ENCODE measurements at regions not wholly inside any gene's neighbourhood (a gene's known extent, or its start where the extent isn't known, plus 50 kb on each side); places are given as distances from the start of the nearest gene placed in this dataset.

- H4K20me1 ChIP-seq (ENCODE audit: insufficient read depth, low read length) = no peaks in the 10 kb centered on the region
- DNase-seq (ENCODE audit: low spot score) = no peak
- TF ChIP-seq EZH2phosphoT487 (IDR thresholded peaks at IDR 0.05; ENCODE audit: borderline replicate concordance, low read depth, low read length) (no peak), CTCF (conservative IDR thresholded peaks at IDR 0.05; ENCODE audit: low read length) (no peak)
- H3K4me3 ChIP-seq (ENCODE audit: low read depth, low read length, poor library complexity, severe bottlenecking) = no peak overlapping the region
- H3K9me3 ChIP-seq (ENCODE audit: low read length) = no peaks in the 10 kb centered on the region
- H3K4me1 ChIP-seq (ENCODE audit: insufficient read depth, low read length, poor library complexity, severe bottlenecking) = no peaks in the 10 kb centered on the region
- no TSS peak for BruUV-seq (replicated peaks)
- intact Hi-C loops (cut with micrococcal nuclease; ENCODE audit: unreplicated experiment) = no loop called here
- no peak overlapping the region for H3K4me2 ChIP-seq (ENCODE audit: low read length)
- ChIA-PET CTCF (ENCODE audit: unreplicated experiment) (no interaction called here), POLR2A (no interaction called here)
- no peak overlapping the region for H3K27ac ChIP-seq (ENCODE audit: low read depth, low read length, poor library complexity, severe bottlenecking)
- no peaks in the 10 kb centered on the region for H3K36me3 ChIP-seq (ENCODE audit: insufficient read depth, low read length)
- H3K79me2 ChIP-seq (ENCODE audit: insufficient read depth, low read depth, low read length) = no peaks in the 10 kb centered on the region
- H2AFZ ChIP-seq (ENCODE audit: low read length) = no peak overlapping the region
- H3K9me2 ChIP-seq (ENCODE audit: insufficient read depth, low read length) = no peaks in the 10 kb centered on the region
Observed at GRCh38 chr12:107411792-107412535, 273.6 kb upstream of the PWP1 start.

GRCh38 chr12:107415071-107415470, 270.5 kb upstream of the PWP1 start:
- CTCF ChIA-PET (ENCODE audit: unreplicated experiment) = no interaction called here
- no peaks in the 10 kb centered on the region for H3K36me3 ChIP-seq (ENCODE audit: insufficient read depth, low read length)
- intact Hi-C loops (cut with micrococcal nuclease; ENCODE audit: unreplicated experiment) = no loop called here

More at GRCh38 chr12:107415071-107415470, 270.5 kb upstream of the PWP1 start:
- Histone ChIP-seq H3K79me2 (ENCODE audit: insufficient read depth, low read depth, low read length) (no peaks in the 10 kb centered on the region), H4K20me1 (ENCODE audit: insufficient read depth, low read length) (no peaks in the 10 kb centered on the region), H3K4me3 (ENCODE audit: low read depth, low read length, poor library complexity, severe bottlenecking) (no peak overlapping the region), H3K9me2 (ENCODE audit: insufficient read depth, low read length) (no peaks in the 10 kb centered on the region), H3K27ac (ENCODE audit: low read depth, low read length, poor library complexity, severe bottlenecking) (no peak overlapping the region), H2AFZ (ENCODE audit: low read length) (no peak overlapping the region), H3K4me1 (ENCODE audit: insufficient read depth, low read length, poor library complexity, severe bottlenecking) (no peaks in the 10 kb centered on the region), H3K4me2 (ENCODE audit: low read length) (no peak overlapping the region), H3K9me3 (ENCODE audit: low read length) (no peaks in the 10 kb centered on the region)
- POLR2A ChIA-PET = no interaction called here
- no TSS peak for BruUV-seq (replicated peaks)
- DNase-seq (ENCODE audit: low spot score) = no peak
- TF ChIP-seq CTCF (conservative IDR thresholded peaks at IDR 0.05; ENCODE audit: low read length) (no peak), EZH2phosphoT487 (IDR thresholded peaks at IDR 0.05; ENCODE audit: borderline replicate concordance, low read depth, low read length) (no peak)
